Ovary (tissue), 3 donors: ENCODE measurements at regions not wholly inside any gene's neighbourhood (a gene's known extent, or its start where the extent isn't known, plus 50 kb on each side); places are given as distances from the start of the nearest gene placed in this dataset.

Source experiments
- CTCF ChIP-seq, 3 donors: fragments of 450-650 bp in 2 of 3; fragments of 200-600 bp in 1 of 3; IDR thresholded peaks; one replicate each; pipeline versions ENCODE4 v1.5.1 to v1.8.0; 2016 to 2022; ENCODE audit warnings: antibody characterized with exemption in 3 of 3, mild to moderate bottlenecking in 1 of 3
- EP300 ChIP-seq: sonication (generic); formaldehyde crosslinking; IDR thresholded peaks from one replicate; pipeline ENCODE4 v1.6.1; 2017; ENCODE audit warnings: antibody characterized with exemption
- POLR2A ChIP-seq: fragments of 450-650 bp; IDR thresholded peaks from one replicate; pipeline ENCODE4 v1.6.1; 2017; ENCODE audit warnings: antibody characterized with exemption, mild to moderate bottlenecking, moderate library complexity
- donor health status: DM: no; HTN: no; CAD: no.

GRCh38 chr2:185567196-185567595 is 171.4 kb upstream of the FSIP2 start:
- TF ChIP-seq CTCF (IDR thresholded peaks at IDR 0.05) = no peak
- TF ChIP-seq POLR2A = no peak
- TF ChIP-seq EP300 = no peak
